ENCODE measurements at regions not wholly inside any gene's neighbourhood (a gene's known extent, or its start where the extent isn't known, plus 50 kb on each side); places are given as distances from the start of the nearest gene placed in this dataset.

- no peaks in the 10 kb centered on the region for H3K9me3 Mint-ChIP-seq
- no peak for DNase-seq
- no peak overlapping the region for H3K4me3 Mint-ChIP-seq
- no peaks in the 10 kb centered on the region for H3K36me3 Mint-ChIP-seq (ENCODE audit: low read depth)
- no peak for TF ChIP-seq CTCF (IDR thresholded peaks at IDR 0.05)
- H3K27me3 Mint-ChIP-seq (ENCODE audit: low read depth, poor library complexity): no peaks in the 10 kb centered on the region
- H3K4me1 Mint-ChIP-seq: no peaks in the 10 kb centered on the region
- H3K27ac Mint-ChIP-seq: no peak overlapping the region
Observed at GRCh38 chr14:27958757-27959156, 807.8 kb upstream of the FOXG1 start.

- H3K27ac Mint-ChIP-seq: no peak overlapping the region
- no peaks in the 10 kb centered on the region for H3K36me3 Mint-ChIP-seq (ENCODE audit: low read depth)
- no peak for DNase-seq
- no peaks in the 10 kb centered on the region for H3K4me1 Mint-ChIP-seq
- H3K9me3 Mint-ChIP-seq: no peaks in the 10 kb centered on the region
- TF ChIP-seq CTCF (IDR thresholded peaks at IDR 0.05): no peak
- H3K4me3 Mint-ChIP-seq: no peak overlapping the region
- H3K27me3 Mint-ChIP-seq (ENCODE audit: low read depth, poor library complexity): no peaks in the 10 kb centered on the region
Observed at GRCh38 chr14:27995691-27996090, 770.9 kb upstream of the FOXG1 start.

GRCh38 chr14:28001002-28001401 is 765.6 kb upstream of the FOXG1 start:
- Mint-ChIP-seq H3K4me3 (no peak overlapping the region), H3K9me3 (peaks cover 16% of the 10 kb centered on the region), H3K36me3 (ENCODE audit: low read depth) (no peaks in the 10 kb centered on the region), H3K27ac (no peak overlapping the region), H3K4me1 (no peaks in the 10 kb centered on the region), H3K27me3 (ENCODE audit: low read depth, poor library complexity) (peaks cover 2% of the 10 kb centered on the region)
- TF ChIP-seq CTCF (IDR thresholded peaks at IDR 0.05): no peak
- DNase-seq: no peak

GRCh38 chr14:28012629-28013415 is 753.8 kb upstream of the FOXG1 start:
- TF ChIP-seq CTCF (IDR thresholded peaks at IDR 0.05): no peak
- Mint-ChIP-seq H3K27ac (peak overlapping the region; percentile 63), H3K4me3 (no peak overlapping the region), H3K4me1 (peaks cover 11% of the 10 kb centered on the region), H3K27me3 (ENCODE audit: low read depth, poor library complexity) (no peaks in the 10 kb centered on the region), H3K36me3 (ENCODE audit: low read depth) (no peaks in the 10 kb centered on the region), H3K9me3 (peaks cover 6% of the 10 kb centered on the region)
- DNase-seq: no peak

- H3K27ac Mint-ChIP-seq: no peak overlapping the region
- no peaks in the 10 kb centered on the region for H3K36me3 Mint-ChIP-seq (ENCODE audit: low read depth)
- no peaks in the 10 kb centered on the region for H3K27me3 Mint-ChIP-seq (ENCODE audit: low read depth, poor library complexity)
- TF ChIP-seq CTCF (IDR thresholded peaks at IDR 0.05): no peak
- no peak overlapping the region for H3K4me3 Mint-ChIP-seq
- peaks cover 4% of the 10 kb centered on the region for H3K9me3 Mint-ChIP-seq
- no peaks in the 10 kb centered on the region for H3K4me1 Mint-ChIP-seq
- DNase-seq: no peak
Observed at GRCh38 chr14:28020112-28020511, 746.5 kb upstream of the FOXG1 start.

GRCh38 chr14:28023853-28024252 is 742.7 kb upstream of the FOXG1 start:
- no peaks in the 10 kb centered on the region for H3K9me3 Mint-ChIP-seq
- DNase-seq: no peak
- no peaks in the 10 kb centered on the region for H3K4me1 Mint-ChIP-seq
- no peaks in the 10 kb centered on the region for H3K27me3 Mint-ChIP-seq (ENCODE audit: low read depth, poor library complexity)
- no peaks in the 10 kb centered on the region for H3K36me3 Mint-ChIP-seq (ENCODE audit: low read depth)
- TF ChIP-seq CTCF (IDR thresholded peaks at IDR 0.05): no peak
- no peak overlapping the region for H3K4me3 Mint-ChIP-seq
- no peak overlapping the region for H3K27ac Mint-ChIP-seq

All from nephron progenitor cell (in vitro differentiated cells).